GM12892 (cell line): ENCODE measurements at regions not wholly inside any gene's neighbourhood (a gene's known extent, or its start where the extent isn't known, plus 50 kb on each side); places are given as distances from the start of the nearest gene placed in this dataset.

Experiments used
- POLR2A ChIP-seq: IDR thresholded peaks from 2 replicates; pipeline ENCODE4 v1.6.1; 2011; ENCODE audit warnings: low read depth, low read length, control low read depth
- POLR2AphosphoS5 ChIP-seq: IDR thresholded peaks from 2 replicates; pipeline ENCODE4 v1.6.1; 2011; ENCODE audit warnings: low read depth, low read length, control low read depth

- TF ChIP-seq POLR2AphosphoS5 (no peak), POLR2A (no peak)
These were observed 471.9 kb downstream of the MIAT start for GRCh38 chr22:27129266-27129665.
